HG02840 (cell line): ENCODE measurements at regions not wholly inside any gene's neighbourhood (a gene's known extent, or its start where the extent isn't known, plus 50 kb on each side); places are given as distances from the start of the nearest gene placed in this dataset.
"Not testable (repeated sequence)": the region's sequence is repeated elsewhere in the genome, so short reads cannot be mapped to it uniquely, and the experiment has no call there.

Experiments used
- ATAC-seq: cut with Tn5 transposase; IDR thresholded peaks from one replicate; pipeline ENCODE4 v1.9.1; 2021; ENCODE audit warnings: mild to moderate bottlenecking, moderate library complexity, moderate number of reproducible peaks; ENCODE audit not compliant: unreplicated experiment, low FRiP score

GRCh38 chr1:120357046-120357445, 57.8 kb upstream of the NBPF8 start:
- not testable (repeated sequence) for ATAC-seq

GRCh38 chr1:120356170-120356569, 58.7 kb upstream of the NBPF8 start:
- not testable (repeated sequence) for ATAC-seq

DNA sequence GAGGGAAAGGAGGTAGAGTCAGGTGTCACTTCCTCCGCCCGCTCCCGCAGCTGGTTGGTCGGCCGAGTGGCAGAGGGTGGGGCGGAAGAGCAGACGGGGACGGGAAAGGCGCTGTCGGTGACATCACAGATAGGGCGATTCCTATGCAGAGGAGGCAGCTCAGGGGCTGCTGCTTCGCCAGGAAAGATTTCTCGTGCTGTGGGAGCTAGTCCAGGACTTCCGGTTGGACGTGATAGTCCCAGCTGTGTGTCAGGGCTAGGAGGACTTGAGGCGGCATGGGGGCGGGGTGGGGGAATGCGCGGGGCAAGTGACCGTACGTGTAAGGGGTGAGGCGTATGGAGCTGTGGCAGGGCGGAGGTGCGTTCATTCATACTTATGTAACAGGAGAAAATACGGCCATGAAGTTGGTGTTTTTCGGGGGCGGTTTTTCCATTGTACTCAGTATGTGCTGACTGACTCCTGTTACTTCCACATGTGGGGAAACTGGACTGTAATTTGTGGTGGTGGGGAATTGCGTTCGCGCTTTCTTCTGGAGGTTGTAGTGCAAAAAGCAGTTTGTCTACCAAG, 60.1 kb upstream of the NBPF8 start:
- peak; percentile 91 for ATAC-seq

DNA sequence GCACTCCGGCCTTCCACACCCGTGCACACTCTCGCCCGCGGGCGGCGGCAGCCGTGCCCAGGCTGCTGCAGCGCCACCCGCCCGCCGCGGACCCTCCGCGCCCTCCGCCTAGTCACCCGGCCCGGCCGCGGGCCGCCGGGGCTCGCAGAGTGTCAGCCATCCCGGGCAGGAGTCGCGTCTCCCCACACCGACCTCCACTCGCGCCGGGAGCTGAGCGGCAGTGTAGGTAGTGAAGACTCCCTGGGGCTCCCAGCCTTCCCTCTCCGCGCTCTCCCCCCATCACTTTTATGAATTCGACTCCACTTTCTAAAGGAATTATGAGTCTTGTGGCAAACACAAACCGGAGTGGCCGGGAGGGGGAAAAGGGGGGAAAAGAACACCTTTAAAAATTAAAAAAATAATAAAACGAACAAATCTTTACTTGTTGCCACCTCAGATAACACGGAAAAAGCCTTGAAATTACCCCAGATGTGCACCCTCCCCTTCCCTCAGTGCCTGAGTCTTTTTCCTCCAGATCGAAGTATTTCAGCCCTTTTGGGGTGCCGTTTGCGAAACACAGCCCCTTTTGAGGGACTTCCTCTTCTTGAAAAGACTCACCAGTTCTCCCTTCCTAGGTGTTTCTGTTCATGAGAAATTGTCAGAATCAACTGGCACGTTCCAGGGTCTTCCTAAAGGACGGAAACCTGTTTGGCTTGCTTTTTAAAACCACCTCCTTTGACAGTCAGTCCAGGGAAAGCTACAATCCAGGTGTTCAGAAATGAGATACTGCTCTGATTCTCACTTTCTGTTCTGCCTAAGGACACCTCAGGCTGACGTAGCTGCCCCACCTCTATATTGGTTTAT, 72.4 kb upstream of the NBPF8 start:
- ATAC-seq, result not testable (repeated sequence)

GRCh38 chr1:120341756-120342155, 73.1 kb upstream of the NBPF8 start:
- ATAC-seq, result not testable (repeated sequence)

- ATAC-seq, result not testable (repeated sequence)
These were observed 73.7 kb upstream of the NBPF8 start for GRCh38 chr1:120340838-120341751.

DNA sequence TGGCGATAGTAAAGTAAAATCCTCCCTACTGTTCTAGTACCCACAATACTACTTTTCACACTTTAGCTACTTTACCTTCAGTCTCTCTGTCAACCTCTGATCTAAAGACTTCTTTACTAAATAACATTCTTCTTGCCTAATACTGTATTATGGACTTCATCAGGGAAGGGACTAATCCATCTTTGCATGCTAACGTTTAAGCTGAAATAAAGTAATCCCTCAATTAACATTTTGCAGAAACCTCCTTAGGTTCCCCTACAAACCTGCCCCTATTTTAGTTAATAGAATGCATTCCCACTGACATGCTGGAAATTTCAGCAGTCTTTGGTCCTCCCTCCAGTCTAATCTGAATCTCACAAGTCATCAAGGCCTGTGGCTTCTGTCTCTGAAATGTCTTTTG, 99.1 kb upstream of the NBPF8 start:
- ATAC-seq, result not testable (repeated sequence)

DNA sequence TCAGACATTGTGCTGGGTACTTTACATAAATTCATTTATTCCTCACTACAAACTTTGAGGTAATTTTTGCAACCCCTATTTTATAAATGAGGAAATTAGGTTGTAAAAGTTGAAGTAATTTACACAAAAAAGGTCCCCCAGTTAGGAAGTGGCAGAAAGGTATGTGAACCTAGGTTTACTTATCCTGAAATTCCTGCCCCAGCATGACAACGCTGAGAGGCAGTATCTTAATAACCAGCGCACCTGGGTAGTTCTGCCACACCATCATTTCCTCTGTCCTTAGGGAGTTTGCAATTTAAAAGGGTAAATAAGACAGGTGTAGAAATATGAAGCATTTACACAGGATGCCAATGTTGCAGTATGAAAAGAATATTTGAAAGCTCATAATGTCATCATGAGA, 102.9 kb upstream of the NBPF8 start:
- ATAC-seq, result not testable (repeated sequence)

DNA sequence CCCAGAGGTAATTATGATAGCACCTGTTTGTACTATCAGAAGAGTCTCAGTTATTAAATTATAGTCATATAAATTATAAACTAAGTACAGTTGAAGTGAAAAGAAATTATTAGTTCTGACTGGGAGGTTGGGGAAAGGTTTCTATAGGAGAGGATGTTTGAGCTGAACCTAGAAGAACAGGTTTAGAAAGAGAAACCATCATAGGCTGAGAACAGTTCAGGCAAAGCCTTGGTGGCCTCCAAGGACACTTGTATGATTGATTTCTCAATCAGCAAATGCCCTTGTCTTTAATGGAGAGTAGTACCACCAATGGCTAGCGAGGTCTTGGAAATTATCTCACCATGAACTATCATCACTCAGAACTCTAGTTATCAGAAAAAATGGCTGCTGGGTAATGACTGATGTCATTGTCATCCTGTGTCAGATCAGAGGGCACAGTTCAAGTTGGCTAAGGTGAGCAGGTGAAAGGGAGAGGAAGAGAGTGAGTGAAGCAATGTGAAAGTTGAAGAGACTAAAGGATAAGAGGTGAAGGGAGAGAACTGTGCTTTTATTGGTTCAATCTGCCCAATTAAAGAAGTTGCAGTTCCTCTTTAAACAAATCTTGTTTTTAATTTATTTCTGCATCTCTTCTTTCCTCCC, 105.8 kb upstream of the NBPF8 start:
- ATAC-seq, result not testable (repeated sequence)

GRCh38 chr1:120305046-120305445, 109.8 kb upstream of the NBPF8 start:
- not testable (repeated sequence) for ATAC-seq

- ATAC-seq, result not testable (repeated sequence)
These were observed 110.5 kb upstream of the NBPF8 start for GRCh38 chr1:120304341-120304740.

- not testable (repeated sequence) for ATAC-seq
These were observed 115.3 kb upstream of the NBPF8 start for GRCh38 chr1:120299433-120300057.

DNA sequence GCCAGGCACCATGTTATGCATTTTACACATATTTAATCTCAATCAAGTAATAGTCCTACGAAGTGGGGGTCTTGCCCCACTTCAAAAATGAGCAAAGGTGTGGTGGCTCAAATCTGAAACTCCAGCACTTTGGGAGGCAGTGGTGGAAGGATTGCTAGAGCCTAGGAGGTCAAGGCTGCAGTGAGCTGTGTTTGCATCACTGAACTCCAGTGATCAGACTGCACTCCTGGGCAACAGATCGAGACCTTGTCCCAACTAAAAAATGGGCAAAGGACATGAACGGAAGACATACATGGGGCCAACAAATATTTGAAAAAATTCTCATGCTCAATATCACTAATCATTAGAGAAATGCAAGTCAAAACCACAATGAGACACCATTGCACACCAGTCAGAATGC, 116.3 kb upstream of the NBPF8 start:
- ATAC-seq, result not testable (repeated sequence)

DNA sequence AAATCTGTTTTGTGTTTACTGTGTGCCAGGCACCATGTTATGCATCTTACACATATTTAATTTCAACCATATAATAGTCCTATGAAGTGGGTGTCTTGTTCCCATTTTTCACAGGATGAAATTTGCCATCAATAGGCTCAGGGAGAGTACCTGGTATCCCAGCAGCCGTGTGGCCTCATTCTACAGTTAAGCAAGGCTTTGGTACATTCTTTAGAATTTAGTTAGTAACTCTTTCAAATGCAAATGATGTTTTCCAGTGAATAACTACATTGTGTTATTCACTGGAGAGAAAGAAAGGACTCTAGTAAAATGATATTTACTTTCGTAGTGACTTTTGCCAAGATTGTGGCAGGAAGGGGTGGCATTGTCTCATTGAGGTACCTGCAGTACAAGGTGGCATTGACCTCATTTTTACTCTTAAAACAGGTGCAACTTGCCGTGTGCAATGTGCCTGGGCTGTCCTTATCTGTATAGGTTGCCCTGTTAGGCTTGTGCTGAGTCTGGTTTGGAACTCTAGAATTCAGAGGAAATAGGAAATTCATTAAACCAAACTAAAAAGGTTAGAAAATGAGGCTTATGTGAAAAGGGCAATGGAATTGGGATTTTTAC, 117.4 kb upstream of the NBPF8 start:
- not testable (repeated sequence) for ATAC-seq

DNA sequence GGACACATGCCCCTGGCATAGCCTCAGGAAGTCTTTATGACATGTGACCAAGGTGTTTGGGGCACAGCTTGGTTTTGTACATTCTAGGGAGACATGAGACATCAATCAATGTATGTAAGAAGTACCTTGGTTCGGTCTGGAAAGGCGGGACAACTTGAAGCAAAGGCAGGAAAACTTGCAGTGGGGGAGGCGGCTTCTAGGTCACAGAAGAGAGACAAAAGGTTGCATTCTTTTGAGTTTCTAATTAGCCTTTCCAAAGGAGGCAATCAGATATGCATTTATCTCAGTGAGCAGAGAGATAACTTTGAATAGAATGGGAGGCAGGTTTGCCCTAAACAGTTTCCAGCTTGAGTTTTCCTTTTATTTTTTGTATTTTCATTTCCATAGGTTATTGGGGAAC, 113.8 kb upstream of the SEC22B start:
- not testable (repeated sequence) for ATAC-seq

DNA sequence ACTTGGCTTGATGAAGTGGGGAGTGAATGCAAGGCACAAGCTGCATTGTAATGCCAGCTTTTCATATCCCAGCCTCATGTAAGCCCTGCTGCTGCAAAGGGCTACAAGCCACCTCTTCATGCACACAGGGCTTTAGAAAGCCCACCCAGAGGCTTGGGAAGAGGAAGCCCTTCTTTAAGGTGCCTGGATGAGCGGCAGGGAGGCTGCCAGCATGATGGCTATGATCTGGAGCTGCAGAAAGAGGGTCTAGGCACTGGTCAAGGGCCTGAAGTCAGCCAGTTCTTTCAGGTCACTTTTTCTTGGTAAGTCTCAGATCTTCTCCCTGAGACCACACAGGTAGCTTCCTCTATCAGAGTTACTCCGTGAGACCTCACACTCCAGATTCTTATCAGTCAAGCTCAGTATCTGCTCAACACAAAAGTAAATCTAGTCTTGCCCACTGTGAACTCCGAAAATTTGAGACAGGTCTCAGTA, 113.3 kb upstream of the SEC22B start:
- not testable (repeated sequence) for ATAC-seq

DNA sequence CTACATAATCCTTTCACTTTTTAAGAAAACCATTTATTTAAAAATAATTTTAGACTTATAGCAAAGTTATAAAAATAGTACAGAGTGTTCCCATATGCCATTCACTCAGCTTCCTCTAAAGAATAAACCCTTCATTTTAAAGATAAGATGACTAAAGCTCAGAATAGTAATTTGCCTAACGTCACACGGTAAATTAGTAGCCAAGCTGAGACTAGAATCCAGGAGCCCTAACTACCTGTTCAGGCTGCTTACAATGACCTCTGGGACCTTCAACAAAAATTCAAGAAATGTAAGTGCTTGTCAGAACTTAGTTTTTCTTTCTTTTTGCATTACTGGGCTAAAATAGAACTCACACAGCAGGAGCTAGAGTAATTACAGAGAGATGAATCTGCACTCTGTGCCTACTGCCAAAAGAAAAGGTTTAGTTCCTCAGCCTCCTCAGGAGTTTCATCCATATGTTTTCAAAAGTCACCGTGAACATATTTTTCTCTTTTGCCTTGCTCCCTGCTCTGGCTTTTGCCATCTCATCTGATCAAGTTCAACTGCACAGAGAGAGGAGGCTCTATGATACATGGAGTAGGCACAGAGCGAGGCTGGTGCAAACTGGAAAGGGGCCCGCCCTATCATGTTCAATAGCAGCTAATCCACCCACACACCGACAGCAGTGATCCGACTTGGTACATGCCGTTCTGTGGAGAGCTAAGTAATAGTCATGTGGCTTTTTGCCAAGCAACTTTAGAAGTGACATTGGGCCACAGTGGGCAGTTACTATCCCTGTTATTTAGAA, 112.7 kb upstream of the SEC22B start:
- ATAC-seq, result not testable (repeated sequence)

DNA sequence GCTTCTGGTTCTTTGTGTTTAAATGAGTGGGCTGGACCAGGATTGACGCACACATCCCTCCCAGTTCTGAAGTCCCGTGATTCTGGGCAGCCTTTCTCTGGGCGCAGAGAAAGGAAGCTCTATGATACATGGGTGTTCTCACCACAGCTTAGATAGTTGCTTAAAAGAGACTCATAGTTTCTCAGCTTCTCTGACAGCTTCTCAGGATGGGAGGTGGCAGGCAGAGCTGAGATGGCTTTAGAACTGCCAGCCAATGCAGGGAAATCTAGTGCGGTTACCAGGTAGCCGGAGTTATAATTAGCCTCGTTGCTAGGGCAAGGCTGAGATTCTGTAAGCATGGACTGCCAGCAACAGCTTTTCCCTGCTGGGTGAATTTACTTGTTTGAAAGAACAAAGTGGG, 111.8 kb upstream of the SEC22B start:
- ATAC-seq, result not testable (repeated sequence)
